MM.1S (cell line): ENCODE measurements at regions not wholly inside any gene's neighbourhood (a gene's known extent, or its start where the extent isn't known, plus 50 kb on each side); places are given as distances from the start of the nearest gene placed in this dataset.

Source experiments
- CTCF ChIP-seq: fragments of 300-600 bp; sonication (generic); IDR thresholded peaks from 2 replicates; pipeline ENCODE4 v1.5.1; 2016; ENCODE audit warnings: antibody characterized with exemption, low read length, mixed read lengths
- EZH2 ChIP-seq: fragments of 300-600 bp; sonication (generic); optimal IDR thresholded peaks from 2 replicates; pipeline ENCODE3; 2017; ENCODE audit warnings: low read depth, mild to moderate bottlenecking, antibody characterized with exemption, low read length, mixed read lengths
- EZH2phosphoT487 ChIP-seq: fragments of 300-600 bp; sonication (generic); IDR thresholded peaks from 2 replicates; pipeline ENCODE4 v1.6.1; 2018; ENCODE audit warnings: antibody characterized with exemption, low read length

- no peak for TF ChIP-seq CTCF
- no peak for TF ChIP-seq EZH2phosphoT487
- no peak for TF ChIP-seq EZH2
Observed at GRCh38 chr5:97453263-97453662, 270.2 kb upstream of the RIOK2 start.
